ENCODE measurements at regions not wholly inside any gene's neighbourhood (a gene's known extent, or its start where the extent isn't known, plus 50 kb on each side); places are given as distances from the start of the nearest gene placed in this dataset.
"Not testable (repeated sequence)": the region's sequence is repeated elsewhere in the genome, so short reads cannot be mapped to it uniquely, and the experiment has no call there.

DNA sequence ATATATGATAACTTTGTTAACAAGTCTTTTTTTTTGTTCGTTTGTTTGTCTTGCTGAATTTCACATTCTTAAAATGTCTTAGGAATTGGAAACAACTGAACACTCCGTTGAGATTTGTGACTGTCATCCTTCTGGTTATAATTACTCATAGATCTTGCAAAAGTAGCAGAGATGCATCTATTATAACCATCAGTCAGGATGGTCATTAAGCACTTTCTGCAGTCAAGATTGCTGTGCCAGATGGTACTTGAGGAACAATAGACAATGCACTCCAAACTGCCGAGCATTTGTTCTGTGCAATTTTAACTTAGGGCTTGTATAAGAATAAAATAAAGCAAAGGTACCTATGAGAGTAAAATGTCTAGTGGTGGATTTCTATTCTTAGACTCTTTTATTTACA, 710.1 kb upstream of the KCND2 start:
- Histone ChIP-seq H3K4me1 (ENCODE audit: control insufficient read depth, insufficient read depth, low read length) (no peaks in the 10 kb centered on the region), H3K9me3 (ENCODE audit: control insufficient read depth, low read length) (no peaks in the 10 kb centered on the region), H3K4me3 (ENCODE audit: low read length) (no peak overlapping the region), H3K27ac (ENCODE audit: low read length) (no peak overlapping the region), H3K27me3 (ENCODE audit: control insufficient read depth, insufficient read depth) (no peaks in the 10 kb centered on the region)
- ATAC-seq (no peak), DNase-seq (no peak)
- WGBS = 46% methylated on average over 3 of the region's 3 CpGs
- intact Hi-C loops (cut with DNase I) = no loop called here

DNA sequence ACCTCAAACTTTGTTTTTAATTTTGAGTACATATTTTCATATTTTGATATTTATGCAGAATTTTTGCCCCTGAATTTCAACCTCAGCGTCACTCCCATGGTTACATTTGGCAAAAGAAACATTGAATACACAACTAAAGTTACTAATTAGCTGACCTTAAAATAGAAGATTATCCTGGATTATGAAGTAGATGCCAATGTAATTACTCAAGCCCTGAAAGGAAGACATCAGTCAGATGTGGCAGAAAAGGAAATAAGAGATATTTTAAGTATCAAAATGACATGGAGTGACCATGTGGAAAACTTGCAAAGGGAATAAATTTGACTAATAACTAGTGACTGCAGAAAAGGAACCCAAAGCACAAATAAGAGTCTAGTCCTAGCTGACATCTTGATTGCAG, 701.3 kb upstream of the KCND2 start:
- no peak for DNase-seq
- H3K27me3 ChIP-seq (ENCODE audit: control insufficient read depth, insufficient read depth) = no peaks in the 10 kb centered on the region
- intact Hi-C loops (cut with DNase I) = no loop called here
- no peaks in the 10 kb centered on the region for H3K4me1 ChIP-seq (ENCODE audit: control insufficient read depth, insufficient read depth, low read length)
- H3K9me3 ChIP-seq (ENCODE audit: control insufficient read depth, low read length) = no peaks in the 10 kb centered on the region
- no peak overlapping the region for H3K27ac ChIP-seq (ENCODE audit: low read length)
- ATAC-seq = no peak
- no peak overlapping the region for H3K4me3 ChIP-seq (ENCODE audit: low read length)
- 62% methylated on average over 1 of the region's 1 CpG for WGBS

DNA sequence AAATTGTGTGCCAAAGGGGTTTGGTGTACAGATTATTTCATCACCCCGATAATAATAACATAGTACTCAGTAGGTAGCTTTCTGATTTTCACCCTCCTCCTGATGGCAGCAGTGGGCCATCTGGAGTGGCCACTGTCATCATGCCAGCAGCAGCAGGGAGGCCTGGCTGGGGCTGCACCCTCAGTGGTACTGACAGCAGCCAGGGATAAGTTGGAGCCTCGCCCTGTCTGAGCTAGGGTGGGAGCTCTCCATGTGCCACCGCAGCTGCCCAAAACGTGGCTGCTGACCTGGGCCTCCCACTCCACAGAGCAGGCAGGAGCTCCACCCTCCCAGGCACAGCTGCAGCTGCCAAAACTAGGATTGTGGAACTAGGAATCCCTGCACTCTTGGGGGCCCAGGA, 700.8 kb upstream of the KCND2 start:
- WGBS = 67% methylated on average over 4 of the region's 4 CpGs
- Histone ChIP-seq H3K4me1 (ENCODE audit: control insufficient read depth, insufficient read depth, low read length) (no peaks in the 10 kb centered on the region), H3K4me3 (ENCODE audit: low read length) (no peak overlapping the region), H3K9me3 (ENCODE audit: control insufficient read depth, low read length) (no peaks in the 10 kb centered on the region), H3K27ac (ENCODE audit: low read length) (no peak overlapping the region), H3K27me3 (ENCODE audit: control insufficient read depth, insufficient read depth) (no peaks in the 10 kb centered on the region)
- intact Hi-C loops (cut with DNase I) = no loop called here
- DNase-seq (peak in 2 of 3 donors; percentile 6 to 47), ATAC-seq (no peak)

DNA sequence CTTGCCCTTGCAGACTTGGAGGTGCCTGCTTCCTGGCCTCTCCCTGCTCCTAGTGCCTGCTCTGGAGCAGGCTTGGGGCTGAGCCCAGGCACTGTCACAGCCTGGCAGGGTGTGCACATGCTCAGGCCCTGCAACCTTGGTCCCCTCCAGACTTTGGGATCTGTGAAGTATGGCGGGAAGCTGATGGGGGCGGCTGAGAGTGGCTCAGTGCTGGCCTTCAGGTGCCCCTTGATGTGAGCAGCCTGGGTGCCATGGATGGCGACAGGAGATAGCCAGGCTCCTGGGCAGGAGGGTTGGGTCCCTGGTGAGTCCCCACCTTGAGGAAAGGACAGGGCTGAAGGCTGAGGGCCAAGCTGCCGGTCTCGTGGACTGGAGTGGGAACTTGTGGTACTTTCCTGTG, 700.4 kb upstream of the KCND2 start:
- DNase-seq (no peak), ATAC-seq (peak in 1 of 2 donors; percentile 11)
- 88% methylated on average over 5 of the region's 5 CpGs for WGBS

DNA sequence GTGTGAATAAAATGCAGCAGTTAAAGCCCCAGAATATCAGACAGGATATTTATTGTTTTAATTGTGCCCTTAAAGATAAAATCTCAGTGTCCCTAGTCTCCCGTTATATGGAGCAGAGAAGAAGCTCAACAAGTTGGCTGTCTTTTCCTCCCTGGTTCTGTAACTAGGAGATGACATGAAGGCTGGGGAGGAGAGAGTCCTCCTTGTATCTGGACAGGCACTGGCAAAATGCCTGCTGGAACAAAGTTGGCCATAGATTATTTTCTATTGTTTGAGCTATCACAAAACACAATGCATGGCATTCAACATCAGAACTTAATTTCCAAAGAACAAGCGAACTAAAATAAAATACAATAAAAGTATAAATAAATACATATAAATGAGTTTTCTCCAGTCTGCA, 694.9 kb upstream of the KCND2 start:
- DNase-seq = no peak
- WGBS = 50% methylated on average over 2 of the region's 2 CpGs

More for the DNA sequence above, 700.4 kb upstream of the KCND2 start:
- no peaks in the 10 kb centered on the region for H3K9me3 ChIP-seq (ENCODE audit: control insufficient read depth, low read length)
- H3K4me1 ChIP-seq (ENCODE audit: control insufficient read depth, insufficient read depth, low read length) = no peaks in the 10 kb centered on the region
- no peaks in the 10 kb centered on the region for H3K27me3 ChIP-seq (ENCODE audit: control insufficient read depth, insufficient read depth)
- intact Hi-C loops (cut with DNase I) = no loop called here
- H3K4me3 ChIP-seq (ENCODE audit: low read length) = no peak overlapping the region
- no peak overlapping the region for H3K27ac ChIP-seq (ENCODE audit: low read length)

DNA sequence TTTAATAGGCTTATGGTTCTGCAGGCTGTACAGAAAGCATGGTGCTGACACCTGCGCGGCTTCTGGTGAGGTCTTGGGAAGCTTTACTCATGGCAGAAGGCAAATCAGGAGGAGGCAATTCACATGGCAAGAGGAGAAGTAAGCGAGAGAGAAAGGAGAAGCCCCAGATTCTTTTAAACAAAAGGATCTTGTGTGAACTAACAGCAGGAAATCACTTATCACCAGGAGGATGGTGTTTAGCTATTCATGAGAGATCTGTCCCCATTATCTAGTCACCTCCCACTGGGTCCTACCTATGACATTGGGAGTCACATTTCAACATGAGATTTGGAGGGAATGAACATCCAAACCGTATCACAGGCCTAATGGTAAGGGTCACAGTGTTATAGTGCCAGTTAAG, 678.0 kb upstream of the KCND2 start:
- ATAC-seq = no peak
- intact Hi-C loops (cut with DNase I) = no loop called here
- no peaks in the 10 kb centered on the region for H3K27me3 ChIP-seq (ENCODE audit: control insufficient read depth, insufficient read depth)
- WGBS = 39% methylated on average over 4 of the region's 4 CpGs
- no peak for DNase-seq
- no peaks in the 10 kb centered on the region for H3K9me3 ChIP-seq (ENCODE audit: control insufficient read depth, low read length)
- no peak overlapping the region for H3K27ac ChIP-seq (ENCODE audit: low read length)
- no peak overlapping the region for H3K4me3 ChIP-seq (ENCODE audit: low read length)
- H3K4me1 ChIP-seq (ENCODE audit: control insufficient read depth, insufficient read depth, low read length) = no peaks in the 10 kb centered on the region

More for the DNA sequence above, 694.9 kb upstream of the KCND2 start:
- no peak overlapping the region for H3K27ac ChIP-seq (ENCODE audit: low read length)
- no peak overlapping the region for H3K4me3 ChIP-seq (ENCODE audit: low read length)
- no peaks in the 10 kb centered on the region for H3K9me3 ChIP-seq (ENCODE audit: control insufficient read depth, low read length)
- no peaks in the 10 kb centered on the region for H3K27me3 ChIP-seq (ENCODE audit: control insufficient read depth, insufficient read depth)
- no peaks in the 10 kb centered on the region for H3K4me1 ChIP-seq (ENCODE audit: control insufficient read depth, insufficient read depth, low read length)
- no peak for ATAC-seq
- intact Hi-C loops (cut with DNase I) = no loop called here

DNA sequence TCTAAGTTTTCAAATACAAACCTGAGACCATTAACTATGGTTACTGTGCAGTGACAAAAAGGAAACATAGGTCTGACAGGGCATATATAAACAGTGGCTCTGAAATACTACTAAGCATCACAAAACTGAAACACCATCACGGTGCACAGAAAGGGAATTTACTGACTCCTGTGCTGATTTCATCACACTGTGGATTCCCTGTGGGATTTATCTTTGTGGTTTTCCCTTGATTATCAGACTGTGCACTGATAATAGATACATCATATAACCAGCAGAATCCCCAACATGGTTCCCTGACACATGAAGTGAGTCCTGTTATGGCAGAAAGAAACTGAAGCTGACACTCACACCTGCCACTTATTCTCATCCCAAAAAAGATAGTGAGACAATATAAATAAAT, 676.3 kb upstream of the KCND2 start:
- 73% methylated on average over 1 of the region's 1 CpG for WGBS
- Histone ChIP-seq H3K27me3 (ENCODE audit: control insufficient read depth, insufficient read depth) (no peaks in the 10 kb centered on the region), H3K4me1 (ENCODE audit: control insufficient read depth, insufficient read depth, low read length) (no peaks in the 10 kb centered on the region), H3K4me3 (ENCODE audit: low read length) (no peak overlapping the region), H3K9me3 (ENCODE audit: control insufficient read depth, low read length) (no peaks in the 10 kb centered on the region), H3K27ac (ENCODE audit: low read length) (no peak overlapping the region)
- DNase-seq (no peak), ATAC-seq (no peak)
- intact Hi-C loops (cut with DNase I) = no loop called here

DNA sequence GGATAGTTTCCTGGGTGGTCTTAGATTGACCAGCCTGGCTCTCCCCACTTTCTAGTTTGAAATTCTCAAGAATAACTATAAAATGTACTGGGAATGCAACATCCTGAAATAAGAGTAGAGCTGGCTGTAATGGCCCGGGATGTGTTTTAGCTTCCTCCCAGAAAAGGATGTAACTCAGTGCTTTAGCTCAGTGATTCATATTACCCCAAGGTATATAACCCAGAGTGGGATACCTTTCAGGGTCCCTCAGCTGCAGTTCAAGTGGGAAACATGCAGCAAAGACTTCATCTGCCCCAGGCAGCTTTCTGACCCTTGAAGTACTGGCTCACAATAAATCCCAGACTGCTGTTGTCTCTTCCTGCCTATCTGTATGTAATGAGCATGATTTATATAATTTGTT, 666.7 kb upstream of the KCND2 start:
- Histone ChIP-seq H3K4me1 (ENCODE audit: control insufficient read depth, insufficient read depth, low read length) (no peaks in the 10 kb centered on the region), H3K27ac (ENCODE audit: low read length) (no peak overlapping the region), H3K9me3 (ENCODE audit: control insufficient read depth, low read length) (no peaks in the 10 kb centered on the region), H3K27me3 (ENCODE audit: control insufficient read depth, insufficient read depth) (no peaks in the 10 kb centered on the region), H3K4me3 (ENCODE audit: low read length) (no peak overlapping the region)
- DNase-seq (no peak), ATAC-seq (no peak)
- intact Hi-C loops (cut with DNase I) = no loop called here
- WGBS = 79% methylated on average over 1 of the region's 1 CpG

DNA sequence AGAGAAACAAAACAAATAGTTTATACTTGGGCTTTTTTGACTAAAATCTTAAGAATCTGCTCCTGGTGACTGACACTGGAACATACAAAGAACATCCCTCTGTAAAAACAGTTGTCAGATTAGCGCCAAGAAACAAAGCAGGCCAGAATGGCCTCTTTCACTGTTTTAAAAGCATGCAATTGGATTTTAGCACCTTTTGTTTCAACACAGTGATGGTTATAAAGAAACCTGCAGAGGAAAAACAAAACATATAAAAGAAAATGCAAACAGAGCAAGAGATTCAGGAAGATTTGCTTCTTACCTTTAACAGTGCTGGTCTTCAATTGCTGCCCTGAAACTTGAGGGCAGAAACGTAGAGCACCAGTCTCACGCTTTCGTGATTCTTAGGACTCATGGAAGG, 652.2 kb upstream of the KCND2 start:
- Histone ChIP-seq H3K27me3 (ENCODE audit: control insufficient read depth, insufficient read depth) (no peaks in the 10 kb centered on the region), H3K4me1 (ENCODE audit: control insufficient read depth, insufficient read depth, low read length) (no peaks in the 10 kb centered on the region), H3K9me3 (ENCODE audit: control insufficient read depth, low read length) (no peaks in the 10 kb centered on the region), H3K4me3 (ENCODE audit: low read length) (no peak overlapping the region), H3K27ac (ENCODE audit: low read length) (no peak overlapping the region)
- ATAC-seq (no peak), DNase-seq (no peak)
- WGBS = 59% methylated on average over 4 of the region's 4 CpGs
- intact Hi-C loops (cut with DNase I) = no loop called here

DNA sequence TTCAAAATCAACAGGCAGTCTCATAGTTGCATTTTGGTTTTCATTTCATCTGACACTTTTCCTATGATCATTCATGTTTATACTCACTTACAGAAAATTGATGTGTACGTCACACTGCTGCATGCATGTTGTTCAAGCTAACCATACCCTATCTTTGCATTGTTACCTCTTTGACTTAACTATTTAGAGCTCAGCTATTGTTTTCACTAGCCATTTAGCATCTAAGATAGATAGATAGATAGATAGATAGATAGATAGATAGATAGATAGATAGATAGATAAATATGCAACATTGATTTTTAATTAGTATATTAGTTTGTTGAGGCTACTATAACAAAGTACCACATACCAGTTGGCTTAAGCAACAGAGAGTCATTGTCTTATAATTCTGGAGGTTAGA, 649.5 kb upstream of the KCND2 start:
- Histone ChIP-seq H3K27me3 (ENCODE audit: control insufficient read depth, insufficient read depth) (no peaks in the 10 kb centered on the region), H3K27ac (ENCODE audit: low read length) (no peak overlapping the region), H3K9me3 (ENCODE audit: control insufficient read depth, low read length) (no peaks in the 10 kb centered on the region), H3K4me1 (ENCODE audit: control insufficient read depth, insufficient read depth, low read length) (no peaks in the 10 kb centered on the region), H3K4me3 (ENCODE audit: low read length) (no peak overlapping the region)
- WGBS = 82% methylated on average over 1 of the region's 1 CpG
- intact Hi-C loops (cut with DNase I) = no loop called here
- ATAC-seq = no peak
- no peak for DNase-seq

DNA sequence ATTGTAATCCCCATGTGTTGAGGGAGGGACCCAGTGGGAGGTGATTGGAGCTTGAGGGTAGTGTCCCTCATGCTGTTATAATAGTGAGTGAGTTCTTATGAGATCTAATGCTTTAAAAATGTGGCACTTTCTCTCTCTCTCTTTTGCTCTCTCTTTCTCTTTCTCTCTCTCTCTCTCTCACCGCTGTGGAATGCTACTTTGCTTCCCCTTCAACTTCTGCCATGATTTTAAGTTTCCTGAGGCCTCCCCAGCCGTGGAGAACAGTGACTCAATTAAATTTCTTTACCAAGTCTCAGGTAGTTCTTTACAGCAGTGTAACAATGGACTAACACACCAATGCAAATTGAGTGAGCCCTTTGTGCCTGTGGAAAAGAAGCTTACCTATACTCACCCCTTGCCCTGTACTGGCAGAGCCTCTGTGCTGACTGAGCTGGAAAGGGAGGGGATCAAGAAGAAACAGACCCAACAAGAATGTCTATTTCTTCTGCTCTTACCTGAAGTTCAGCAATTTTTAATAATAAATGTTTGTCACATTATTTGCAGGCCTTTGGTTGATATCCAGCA, 642.5 kb upstream of the KCND2 start:
- Histone ChIP-seq H3K9me3 (ENCODE audit: control insufficient read depth, low read length) (no peaks in the 10 kb centered on the region), H3K27me3 (ENCODE audit: control insufficient read depth, insufficient read depth) (no peaks in the 10 kb centered on the region), H3K27ac (ENCODE audit: low read length) (no peak overlapping the region), H3K4me3 (ENCODE audit: low read length) (no peak overlapping the region), H3K4me1 (ENCODE audit: control insufficient read depth, insufficient read depth, low read length) (no peaks in the 10 kb centered on the region)
- 46% methylated on average over 2 of the region's 2 CpGs for WGBS
- DNase-seq (no peak), ATAC-seq (no peak)
- intact Hi-C loops (cut with DNase I) = no loop called here

DNA sequence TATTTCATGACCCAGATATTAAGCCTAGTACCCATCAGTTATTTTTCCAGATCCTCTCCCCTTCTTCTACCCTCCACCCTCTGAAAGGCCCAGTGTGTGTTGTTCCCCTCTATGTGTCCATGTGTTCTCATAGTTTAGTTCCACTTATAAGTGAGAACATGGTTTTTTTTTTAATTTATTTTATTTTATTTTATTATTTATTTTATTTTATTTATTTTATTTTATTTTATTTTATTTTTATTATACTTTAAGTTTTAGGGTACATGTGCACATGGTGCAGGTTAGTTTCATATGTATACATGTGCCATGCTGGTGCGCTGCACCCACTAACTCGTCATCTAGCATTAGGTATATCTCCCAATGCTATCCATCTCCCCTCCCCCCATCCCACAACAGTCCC, 639.2 kb upstream of the KCND2 start:
- H3K4me1 ChIP-seq (ENCODE audit: control insufficient read depth, insufficient read depth, low read length); H3K27ac ChIP-seq (ENCODE audit: low read length); ATAC-seq; intact Hi-C loops (cut with DNase I); H3K4me3 ChIP-seq (ENCODE audit: low read length); H3K9me3 ChIP-seq (ENCODE audit: control insufficient read depth, low read length); H3K27me3 ChIP-seq (ENCODE audit: control insufficient read depth, insufficient read depth); DNase-seq: not testable (repeated sequence)
- 91% methylated on average over 2 of the region's 2 CpGs for WGBS

Data from right cardiac atrium (tissue), 5 donors.